NCI-H526 treated with DMSO at 0.1 percent for 48 hours (cell line): ENCODE measurements at regions not wholly inside any gene's neighbourhood (a gene's known extent, or its start where the extent isn't known, plus 50 kb on each side); places are given as distances from the start of the nearest gene placed in this dataset.

Source experiments
- DNase-seq: peaks from one replicate; lab custom pipeline; 2025; lab: John Stamatoyannopoulos, UW

GRCh38 chr11:22491555-22492225 is 133.9 kb downstream of the FANCF start:
- no peak for DNase-seq

GRCh38 chr11:22479971-22480720 is 142.0 kb downstream of the SLC17A6 start:
- no peak for DNase-seq

- no peak for DNase-seq
Observed at GRCh38 chr11:22479208-22479607, 141.0 kb downstream of the SLC17A6 start.

GRCh38 chr11:22478169-22478568 is 140.0 kb downstream of the SLC17A6 start:
- DNase-seq, result no peak

GRCh38 chr11:22477312-22477711 is 139.1 kb downstream of the SLC17A6 start:
- no peak for DNase-seq

- DNase-seq, result no peak
Observed at GRCh38 chr11:22476589-22476988, 138.4 kb downstream of the SLC17A6 start.

- DNase-seq, result no peak
Observed at GRCh38 chr11:22474616-22475015, 136.4 kb downstream of the SLC17A6 start.

GRCh38 chr11:22473586-22473985 is 135.4 kb downstream of the SLC17A6 start:
- no peak for DNase-seq

GRCh38 chr11:22472306-22472705 is 134.1 kb downstream of the SLC17A6 start:
- no peak for DNase-seq

- no peak for DNase-seq
Observed at GRCh38 chr11:22471385-22471784, 133.2 kb downstream of the SLC17A6 start.

- no peak for DNase-seq
Observed at GRCh38 chr11:22467741-22468140, 129.6 kb downstream of the SLC17A6 start.

GRCh38 chr11:22467248-22467647 is 129.1 kb downstream of the SLC17A6 start:
- no peak for DNase-seq

GRCh38 chr11:22466809-22467208 is 128.6 kb downstream of the SLC17A6 start:
- no peak for DNase-seq

GRCh38 chr11:22466351-22466750 is 128.2 kb downstream of the SLC17A6 start:
- no peak for DNase-seq

GRCh38 chr11:22465620-22466019 is 127.4 kb downstream of the SLC17A6 start:
- no peak for DNase-seq

- no peak for DNase-seq
Observed at GRCh38 chr11:22461626-22462025, 123.4 kb downstream of the SLC17A6 start.

GRCh38 chr11:22460181-22460580 is 122.0 kb downstream of the SLC17A6 start:
- DNase-seq, result no peak

GRCh38 chr11:22459048-22459447 is 120.9 kb downstream of the SLC17A6 start:
- no peak for DNase-seq

- DNase-seq, result no peak
Observed at GRCh38 chr11:22458161-22458560, 120.0 kb downstream of the SLC17A6 start.

GRCh38 chr11:22456993-22457762 is 119.0 kb downstream of the SLC17A6 start:
- DNase-seq, result peak; percentile 14

GRCh38 chr11:22454461-22455090 is 116.4 kb downstream of the SLC17A6 start:
- DNase-seq, result no peak

- DNase-seq, result no peak
Observed at GRCh38 chr11:22449441-22449840, 111.3 kb downstream of the SLC17A6 start.
